DMS 273 treated with DMSO at 0.1 percent for 48 hours (cell line): ENCODE measurements at regions not wholly inside any gene's neighbourhood (a gene's known extent, or its start where the extent isn't known, plus 50 kb on each side); places are given as distances from the start of the nearest gene placed in this dataset.

Experiments used
- DNase-seq: peaks from one replicate; lab custom pipeline; 2025; lab: John Stamatoyannopoulos, UW

DNA sequence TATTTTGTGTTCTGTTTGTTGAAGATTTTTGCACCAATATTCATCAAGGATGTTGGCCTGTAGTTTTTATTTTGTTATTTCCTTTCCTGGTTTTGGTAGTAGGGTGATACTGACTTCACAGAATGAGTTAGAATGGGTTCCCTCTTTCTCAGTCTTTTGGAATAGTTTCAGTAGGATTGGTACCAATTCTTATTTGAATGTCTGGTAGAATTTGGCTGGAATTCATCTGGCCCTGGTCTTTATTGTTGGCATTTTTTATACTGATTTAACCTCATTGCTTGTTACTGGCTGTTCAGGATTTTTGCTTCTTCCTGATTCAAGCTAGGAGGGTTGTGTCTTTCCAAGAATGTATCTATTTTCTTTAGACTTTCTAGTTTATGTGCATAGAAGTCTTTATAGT is 263.7 kb downstream of the SOX11 start:
- DNase-seq: no peak

DNA sequence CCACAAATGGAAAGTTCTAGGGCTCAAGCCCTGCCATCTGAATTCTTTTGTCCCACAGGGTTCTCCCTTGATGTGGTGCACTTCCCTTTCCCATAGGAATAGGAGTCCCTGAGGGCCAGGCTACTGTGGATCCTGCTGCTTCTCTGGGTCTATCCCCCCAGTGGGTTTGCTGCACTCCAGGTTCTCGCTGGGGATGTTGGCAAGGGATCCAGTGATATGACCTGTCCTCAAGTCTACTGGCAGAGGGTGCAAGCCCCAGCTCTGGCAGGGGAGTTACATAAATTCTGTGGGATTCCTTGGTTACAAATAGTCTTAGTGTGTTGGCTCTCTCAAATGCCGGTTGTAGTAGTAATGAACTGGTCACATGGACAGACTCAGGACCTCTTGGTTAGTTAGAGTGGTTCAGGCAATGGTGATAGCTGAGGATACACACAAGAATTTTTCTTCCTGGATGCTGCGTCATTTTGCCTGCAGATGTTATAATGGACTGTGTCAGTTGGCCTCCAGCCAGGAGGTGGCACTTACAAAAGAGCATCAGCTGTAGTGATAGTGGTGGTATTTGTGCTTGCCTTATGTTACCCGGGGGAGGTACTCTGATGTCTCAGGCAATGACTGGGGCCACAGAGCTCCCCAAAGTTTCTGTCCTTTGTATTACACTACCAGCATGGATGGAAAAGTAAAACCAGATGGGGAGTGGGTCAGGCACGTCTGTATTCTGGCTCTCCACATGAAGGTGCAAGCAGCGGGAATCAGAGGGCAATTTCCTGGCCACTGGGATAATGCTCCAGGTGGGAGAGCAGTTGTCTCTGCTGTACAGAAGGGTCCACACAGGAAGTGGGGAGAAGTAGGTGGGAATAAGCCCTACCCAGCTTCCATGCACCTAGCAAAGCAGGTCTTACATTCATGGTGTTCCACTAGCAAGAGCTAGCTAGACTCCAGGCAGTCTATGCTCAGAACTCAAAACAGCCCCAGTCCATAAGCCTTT is 267.9 kb downstream of the SOX11 start:
- DNase-seq: no peak

DNA sequence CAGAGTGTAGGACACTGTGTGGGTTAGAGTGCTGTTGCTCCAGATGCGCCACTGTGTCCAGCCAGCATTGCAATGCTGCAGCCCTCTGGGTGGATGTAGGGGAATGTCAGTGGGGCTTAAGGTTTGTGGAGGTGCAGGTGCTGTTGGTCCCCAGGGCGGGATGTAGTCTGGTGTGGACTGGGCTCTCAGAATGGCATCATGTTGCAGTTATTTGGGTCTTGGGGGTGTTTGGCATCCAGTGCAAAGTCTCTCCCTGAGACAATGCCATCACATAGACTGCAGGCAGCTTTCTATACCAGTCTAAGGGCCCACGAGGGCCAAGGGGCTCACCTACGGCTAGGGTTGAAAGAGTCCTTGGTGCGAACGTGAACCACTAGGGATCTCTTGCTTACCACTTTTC is 275.3 kb downstream of the SOX11 start:
- no peak for DNase-seq

- peak; percentile 95 for DNase-seq
Observed at GRCh38 chr2:5969303-5969702, 277.1 kb downstream of the SOX11 start.

GRCh38 chr2:5970347-5970746 is 278.2 kb downstream of the SOX11 start:
- DNase-seq: no peak

DNA sequence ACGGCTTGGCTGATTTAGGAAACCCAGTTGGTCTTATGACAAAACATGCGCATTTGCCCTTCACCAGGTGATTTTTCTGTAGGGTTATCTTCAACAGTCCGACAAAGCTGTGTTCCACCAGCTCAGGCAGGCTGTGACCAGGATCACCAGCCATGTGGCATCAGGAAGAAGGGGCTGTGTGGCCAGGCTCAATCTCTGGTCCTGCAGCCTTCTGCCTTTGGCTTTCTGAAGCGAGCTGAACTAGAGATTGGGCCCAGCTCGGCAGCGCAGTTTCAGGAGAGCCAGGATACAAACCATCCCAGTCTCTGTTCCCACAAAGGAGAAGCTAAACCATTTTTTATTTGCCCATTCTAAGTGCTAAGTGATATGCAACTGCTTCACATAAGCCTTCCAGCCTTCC is 282.3 kb downstream of the SOX11 start:
- DNase-seq: no peak

- DNase-seq: no peak
Observed at GRCh38 chr2:5975401-5975800, 283.2 kb downstream of the SOX11 start.

GRCh38 chr2:5976531-5977065 is 284.4 kb downstream of the SOX11 start:
- DNase-seq: no peak

DNA sequence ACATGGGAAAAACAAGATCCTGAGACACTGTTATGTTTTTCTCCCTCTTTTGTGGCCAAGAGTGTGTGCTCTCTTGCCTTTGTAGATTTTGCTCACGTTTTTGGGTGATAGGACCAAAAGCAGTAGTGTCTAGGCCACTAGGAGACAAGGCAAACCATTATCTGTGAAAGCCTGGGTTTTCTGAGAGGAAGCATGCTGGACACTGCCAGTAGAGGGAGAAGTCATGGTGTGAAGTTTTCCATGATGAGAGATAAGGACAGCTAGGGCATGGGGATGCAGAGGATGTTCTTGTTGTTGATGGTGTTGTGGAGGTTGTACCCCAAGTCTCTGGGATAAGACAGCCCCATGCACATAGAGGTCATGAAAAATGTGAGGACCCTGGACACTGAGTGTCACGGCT is 285.3 kb downstream of the SOX11 start:
- no peak for DNase-seq

DNA sequence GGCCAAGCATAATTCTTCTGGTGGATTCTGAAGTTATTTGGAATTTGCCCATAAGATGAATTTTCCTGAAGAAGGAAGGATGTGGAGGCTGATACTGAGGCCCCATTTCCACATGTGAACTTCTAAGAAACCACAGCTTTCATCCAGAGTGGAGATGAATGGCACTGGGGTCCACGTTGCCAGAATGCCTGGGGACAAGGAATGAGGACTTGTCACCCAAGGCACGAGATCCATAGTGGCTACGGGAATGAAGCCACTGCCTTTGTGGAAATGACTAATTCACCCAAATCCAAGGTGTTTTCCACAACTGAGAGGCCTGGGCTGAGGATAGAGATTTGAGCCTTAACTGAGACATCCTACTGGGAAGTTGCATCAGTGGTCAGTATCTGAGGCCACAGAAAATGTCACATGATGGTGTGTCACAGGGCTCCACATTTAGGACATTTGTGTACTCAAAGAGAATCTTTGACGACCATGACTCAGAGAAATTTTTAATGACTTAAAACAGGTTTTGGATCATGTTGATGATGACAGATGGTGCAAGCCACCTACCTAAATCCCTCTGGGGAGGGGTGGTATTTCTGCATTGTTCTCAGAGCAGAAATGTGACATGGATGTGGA is 286.1 kb downstream of the SOX11 start:
- DNase-seq: no peak

- DNase-seq: no peak
Observed at GRCh38 chr2:5980450-5981190, 288.4 kb downstream of the SOX11 start.

- no peak for DNase-seq
Observed at GRCh38 chr2:5982193-5982902, 290.2 kb downstream of the SOX11 start.

DNA sequence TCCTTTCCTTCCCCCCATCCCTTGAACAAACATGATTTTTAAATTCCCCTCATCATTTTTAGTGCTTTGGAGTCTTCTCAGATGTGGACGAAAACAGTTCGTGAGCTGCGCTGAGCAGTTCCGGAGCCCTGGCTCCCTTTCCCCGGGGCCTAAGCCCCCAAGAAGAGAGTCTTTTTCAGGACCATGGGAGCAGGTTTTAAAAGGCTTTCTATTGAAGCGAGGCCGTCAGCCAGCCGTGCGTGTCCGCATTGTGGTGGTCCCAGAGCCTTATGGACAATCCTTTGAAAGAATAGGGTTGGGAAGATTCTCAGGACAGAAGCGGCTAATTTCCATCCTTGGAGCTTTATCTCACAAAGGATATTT is 290.7 kb downstream of the SOX11 start:
- no peak for DNase-seq

- DNase-seq: no peak
Observed at GRCh38 chr2:5983511-5984272, 291.5 kb downstream of the SOX11 start.

- DNase-seq: no peak
Observed at GRCh38 chr2:5984273-5984655, 292.1 kb downstream of the SOX11 start.

- no peak for DNase-seq
Observed at GRCh38 chr2:5984946-5985345, 292.8 kb downstream of the SOX11 start.

GRCh38 chr2:5985536-5986385 is 293.6 kb downstream of the SOX11 start:
- DNase-seq: no peak

DNA sequence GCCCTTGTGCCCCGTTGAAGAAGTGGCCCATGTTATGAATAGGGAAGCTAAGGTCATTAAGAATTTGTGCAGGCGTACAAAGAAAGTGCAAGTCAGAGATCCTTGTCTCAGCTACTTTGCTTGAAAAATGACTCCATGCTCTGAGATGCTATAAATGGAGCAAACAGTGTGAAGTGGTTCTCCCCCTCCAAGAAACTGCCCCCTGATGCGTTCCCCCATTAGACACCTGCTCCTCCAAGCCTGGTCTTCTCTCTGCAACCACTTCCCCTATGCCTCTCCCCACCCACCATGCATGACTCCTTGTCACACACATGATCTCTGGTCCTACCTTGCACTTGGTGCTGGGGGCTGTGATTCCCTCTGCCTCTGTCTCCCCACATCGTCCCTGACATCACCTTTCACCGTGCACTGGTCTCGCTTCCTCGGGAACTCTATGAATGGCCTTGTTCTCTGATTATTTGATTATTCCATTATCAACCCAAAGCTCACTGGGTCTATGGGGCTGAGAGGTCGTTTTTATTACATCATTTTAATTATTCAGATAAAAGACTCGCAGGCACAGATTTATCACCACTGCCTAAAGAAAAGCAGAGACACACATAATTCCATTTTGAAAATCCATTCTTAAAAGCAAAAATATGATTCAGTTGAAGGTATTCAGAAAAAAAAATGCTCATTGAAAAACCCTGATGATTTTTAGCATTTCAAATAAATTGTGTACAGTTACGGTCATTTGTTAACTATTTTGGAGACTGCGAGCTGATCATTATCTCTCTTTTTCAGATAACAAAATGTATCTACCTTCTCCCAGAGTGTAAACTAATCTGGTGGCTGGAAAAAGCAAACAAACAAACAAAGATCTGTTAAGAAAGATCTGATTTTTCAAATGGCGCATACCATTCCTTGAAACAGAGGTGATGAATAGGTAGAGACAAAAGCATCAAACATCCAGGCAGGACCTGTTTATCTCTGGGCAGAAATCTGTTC is 294.9 kb downstream of the SOX11 start:
- no peak for DNase-seq

DNA sequence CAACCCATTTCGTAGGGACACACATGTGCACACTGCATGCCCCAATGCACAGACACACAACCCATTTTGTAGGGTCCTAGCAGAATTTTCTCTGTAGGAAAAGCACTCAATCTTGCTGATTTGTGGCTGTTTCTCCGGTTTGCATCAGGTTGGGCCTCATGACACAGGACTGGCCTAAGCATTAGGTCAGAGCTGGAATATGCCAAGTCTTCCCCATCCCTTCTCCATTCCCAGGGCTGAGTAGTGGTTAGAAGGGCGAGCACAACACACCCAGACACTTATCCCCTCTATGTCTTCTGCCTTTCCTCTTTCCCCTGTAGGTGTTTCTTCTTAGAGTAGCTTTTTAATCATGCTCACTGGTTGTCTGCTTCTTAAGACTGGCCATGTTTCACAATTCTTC is 295.9 kb downstream of the SOX11 start:
- no peak for DNase-seq
